PC-3 (cell line): ENCODE measurements at regions not wholly inside any gene's neighbourhood (a gene's known extent, or its start where the extent isn't known, plus 50 kb on each side); places are given as distances from the start of the nearest gene placed in this dataset.

ENCODE experiments used
- EZH2phosphoT487 ChIP-seq: fragments of 300-600 bp; sonication (generic); IDR thresholded peaks from 2 replicates; pipeline ENCODE4 v1.6.1; 2018; ENCODE audit warnings: mild to moderate bottlenecking, antibody characterized with exemption, low read length, borderline replicate concordance
- TF ChIP-seq, protein P1 (sequence below): fragments of 300-600 bp; sonication (generic); conservative IDR thresholded peaks from 2 replicates; pipeline ENCODE4 v1.5.1; 2017; ENCODE audit warnings: antibody characterized with exemption, low read depth, mild to moderate bottlenecking, low read length

DNA sequence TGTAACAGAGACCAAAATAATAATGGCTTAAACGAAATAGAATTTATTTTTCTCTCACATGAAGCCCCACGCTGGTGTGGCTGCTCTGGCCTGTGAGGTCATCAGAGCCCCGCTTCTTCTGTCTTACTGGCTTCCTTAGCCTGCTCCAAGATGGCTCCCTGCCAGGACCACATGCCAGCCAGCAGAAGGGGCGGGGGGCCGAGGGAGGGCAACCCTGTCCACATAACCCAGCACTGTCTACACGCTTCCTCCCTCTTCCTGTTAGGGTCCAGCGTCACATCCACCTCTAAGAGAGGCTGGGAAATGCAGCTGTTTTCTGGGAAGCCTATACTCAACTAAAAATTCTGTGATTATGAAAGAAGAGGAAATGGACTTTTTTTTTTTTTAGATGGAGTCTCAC lies 107.9 kb upstream of the DLG1 start:
- TF ChIP-seq, protein P1, sequence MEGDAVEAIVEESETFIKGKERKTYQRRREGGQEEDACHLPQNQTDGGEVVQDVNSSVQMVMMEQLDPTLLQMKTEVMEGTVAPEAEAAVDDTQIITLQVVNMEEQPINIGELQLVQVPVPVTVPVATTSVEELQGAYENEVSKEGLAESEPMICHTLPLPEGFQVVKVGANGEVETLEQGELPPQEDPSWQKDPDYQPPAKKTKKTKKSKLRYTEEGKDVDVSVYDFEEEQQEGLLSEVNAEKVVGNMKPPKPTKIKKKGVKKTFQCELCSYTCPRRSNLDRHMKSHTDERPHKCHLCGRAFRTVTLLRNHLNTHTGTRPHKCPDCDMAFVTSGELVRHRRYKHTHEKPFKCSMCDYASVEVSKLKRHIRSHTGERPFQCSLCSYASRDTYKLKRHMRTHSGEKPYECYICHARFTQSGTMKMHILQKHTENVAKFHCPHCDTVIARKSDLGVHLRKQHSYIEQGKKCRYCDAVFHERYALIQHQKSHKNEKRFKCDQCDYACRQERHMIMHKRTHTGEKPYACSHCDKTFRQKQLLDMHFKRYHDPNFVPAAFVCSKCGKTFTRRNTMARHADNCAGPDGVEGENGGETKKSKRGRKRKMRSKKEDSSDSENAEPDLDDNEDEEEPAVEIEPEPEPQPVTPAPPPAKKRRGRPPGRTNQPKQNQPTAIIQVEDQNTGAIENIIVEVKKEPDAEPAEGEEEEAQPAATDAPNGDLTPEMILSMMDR, result no peak
- TF ChIP-seq EZH2phosphoT487, result no peak
